Keratinocyte (primary cell): ENCODE measurements at regions not wholly inside any gene's neighbourhood (a gene's known extent, or its start where the extent isn't known, plus 50 kb on each side); places are given as distances from the start of the nearest gene placed in this dataset.

Experiments used
- DNase-seq: peaks from one replicate; pipeline ENCODE4 v3.0.0-alpha.2; 2011; ENCODE audit warnings: low read depth, missing footprints, low spot score
- FAIRE-seq: peaks from 2 replicates; lab custom pipeline; 2011; peaks lifted over from hg19 to GRCh38; lab: Jason Lieb, UNC
- H2AFZ ChIP-seq: 2 replicates; pipeline ENCODE4 v1.6.0; 2012; ENCODE audit warnings: low read length, control low read depth, inconsistent platforms; ENCODE audit not compliant: control insufficient read depth
- H3K27ac ChIP-seq: 2 replicates; pipeline ENCODE4 v1.5.1; 2011; ENCODE audit warnings: low read length; ENCODE audit not compliant: control insufficient read depth, insufficient read depth
- H3K27me3 ChIP-seq: 3 replicates; pipeline ENCODE4 v1.6.0; 2011; ENCODE audit warnings: low read length; ENCODE audit not compliant: control insufficient read depth, insufficient read depth; ENCODE audit errors: extremely low read depth
- H3K36me3 ChIP-seq, 2 experiments: 2 replicates in 1 of 2; 3 replicates in 1 of 2; pipeline ENCODE4 v1.5.1; 2011; ENCODE audit warnings: low read length in 2 of 2, mild to moderate bottlenecking in 1 of 2; ENCODE audit not compliant: control insufficient read depth in 2 of 2, insufficient read depth in 2 of 2; ENCODE audit errors: extremely low read depth in 1 of 2
- H3K4me1 ChIP-seq: 3 replicates; pipeline ENCODE4 v1.5.1; 2011; ENCODE audit warnings: low read length; ENCODE audit not compliant: control insufficient read depth, insufficient read depth; ENCODE audit errors: extremely low read depth
- H3K4me2 ChIP-seq: 3 replicates; pipeline ENCODE4 v1.6.0; 2011; ENCODE audit warnings: low read depth, low read length; ENCODE audit not compliant: control insufficient read depth, insufficient read depth; ENCODE audit errors: extremely low read depth
- H3K4me3 ChIP-seq, 3 experiments: fragments of 200-600 bp in 1 of 3; sonication (generic) in 1 of 3; 2 replicates in 2 of 3; 3 replicates in 1 of 3; pipeline ENCODE4 v1.5.1; 2011 to 2016; ENCODE audit warnings: low read length in 3 of 3, mild to moderate bottlenecking in 3 of 3, control low read depth in 2 of 3, inconsistent platforms in 1 of 3, low read depth in 1 of 3, mixed read lengths in 1 of 3, mixed run types in 1 of 3, moderate library complexity in 1 of 3; ENCODE audit not compliant: control insufficient read depth in 2 of 3, insufficient read depth in 2 of 3; ENCODE audit errors: extremely low read depth in 1 of 3
- H3K79me2 ChIP-seq: 2 replicates; pipeline ENCODE4 v1.6.0; 2012; ENCODE audit warnings: low read length; ENCODE audit not compliant: control insufficient read depth, insufficient read depth
- H3K9ac ChIP-seq: 3 replicates; pipeline ENCODE4 v1.6.0; 2011; ENCODE audit warnings: low read length; ENCODE audit not compliant: control insufficient read depth, insufficient read depth; ENCODE audit errors: extremely low read depth
- H3K9me1 ChIP-seq: 3 replicates; pipeline ENCODE4 v1.6.0; 2011; ENCODE audit warnings: low read length; ENCODE audit not compliant: control insufficient read depth, insufficient read depth; ENCODE audit errors: extremely low read depth
- H3K9me3 ChIP-seq: 2 replicates; pipeline ENCODE4 v1.5.1; 2012; ENCODE audit warnings: low read depth, low read length; ENCODE audit not compliant: control insufficient read depth
- H4K20me1 ChIP-seq: 3 replicates; pipeline ENCODE4 v1.6.0; 2011; ENCODE audit warnings: low read length; ENCODE audit not compliant: control insufficient read depth, insufficient read depth; ENCODE audit errors: extremely low read depth
- EZH2 ChIP-seq: IDR thresholded peaks from one replicate; pipeline ENCODE4 v1.6.1; 2012; ENCODE audit warnings: inconsistent platforms, mild to moderate bottlenecking, low read length, moderate library complexity
- dilution Hi-C: fragments of 300-500 bp; cut with MboI; formaldehyde crosslinking; loops from one replicate; pipeline ENCODE4 v1.7.0; 2020; ENCODE audit warnings: low sequenced_read_pairs; ENCODE audit not compliant: extremely low pct_ligation_motif_present
- TF ChIP-seq, protein P1 (sequence below), 3 experiments: IDR thresholded peaks in 1 of 3; conservative IDR thresholded peaks in 1 of 3; optimal IDR thresholded peaks in 1 of 3; 2 replicates in 2 of 3; 3 replicates in 1 of 3; pipeline versions ENCODE3 to v1.5.1; 2011; ENCODE audit warnings: low read length in 3 of 3, mild to moderate bottlenecking in 3 of 3, moderate library complexity in 2 of 3, control low read depth in 1 of 3, inconsistent platforms in 1 of 3; ENCODE audit not compliant: insufficient read depth in 2 of 3; ENCODE audit errors: extremely low read depth in 1 of 3

DNA sequence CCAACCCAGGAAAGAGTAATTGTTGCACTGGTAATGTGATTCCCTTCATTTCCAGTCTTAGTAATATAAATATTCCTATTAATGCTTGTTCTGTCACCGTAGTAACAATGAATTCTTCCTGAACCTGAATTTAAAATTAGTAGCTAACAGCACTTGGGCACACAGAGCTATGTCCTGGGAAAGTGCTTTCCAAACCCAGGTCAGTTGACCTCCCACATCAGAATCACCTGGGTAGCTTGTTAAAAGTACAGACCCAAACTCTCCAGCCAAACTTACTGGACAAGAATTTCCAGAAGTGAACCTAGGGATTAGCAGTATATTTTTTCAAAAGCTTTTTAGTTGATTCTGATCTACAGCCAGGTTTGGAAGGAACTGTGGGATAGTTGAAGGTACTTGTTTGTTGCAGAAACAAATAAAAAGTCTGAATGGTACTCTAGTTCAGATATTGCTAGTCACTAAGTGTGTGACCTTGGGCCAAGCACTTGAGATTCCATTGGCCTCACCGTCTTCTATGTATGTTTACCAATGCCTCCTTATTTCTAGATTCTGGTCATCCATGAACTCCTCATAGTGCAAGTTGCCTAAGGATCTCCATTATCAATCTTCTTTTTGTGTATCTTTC is 192.9 kb upstream of the CNKSR2 start:
- no peak overlapping the region for H2AFZ ChIP-seq
- no peaks in the 10 kb centered on the region for H3K79me2 ChIP-seq
- no peaks in the 10 kb centered on the region for H3K36me3 ChIP-seq
- H3K4me3 ChIP-seq = no peak overlapping the region
- H3K9ac ChIP-seq = no peak overlapping the region
- FAIRE-seq (no peak), DNase-seq (no peak)
- TF ChIP-seq, protein P1, sequence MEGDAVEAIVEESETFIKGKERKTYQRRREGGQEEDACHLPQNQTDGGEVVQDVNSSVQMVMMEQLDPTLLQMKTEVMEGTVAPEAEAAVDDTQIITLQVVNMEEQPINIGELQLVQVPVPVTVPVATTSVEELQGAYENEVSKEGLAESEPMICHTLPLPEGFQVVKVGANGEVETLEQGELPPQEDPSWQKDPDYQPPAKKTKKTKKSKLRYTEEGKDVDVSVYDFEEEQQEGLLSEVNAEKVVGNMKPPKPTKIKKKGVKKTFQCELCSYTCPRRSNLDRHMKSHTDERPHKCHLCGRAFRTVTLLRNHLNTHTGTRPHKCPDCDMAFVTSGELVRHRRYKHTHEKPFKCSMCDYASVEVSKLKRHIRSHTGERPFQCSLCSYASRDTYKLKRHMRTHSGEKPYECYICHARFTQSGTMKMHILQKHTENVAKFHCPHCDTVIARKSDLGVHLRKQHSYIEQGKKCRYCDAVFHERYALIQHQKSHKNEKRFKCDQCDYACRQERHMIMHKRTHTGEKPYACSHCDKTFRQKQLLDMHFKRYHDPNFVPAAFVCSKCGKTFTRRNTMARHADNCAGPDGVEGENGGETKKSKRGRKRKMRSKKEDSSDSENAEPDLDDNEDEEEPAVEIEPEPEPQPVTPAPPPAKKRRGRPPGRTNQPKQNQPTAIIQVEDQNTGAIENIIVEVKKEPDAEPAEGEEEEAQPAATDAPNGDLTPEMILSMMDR (optimal IDR thresholded peaks at IDR 0.05 in 1 of 3, IDR thresholded peaks at IDR 0.05 in 1 of 3, conservative IDR thresholded peaks at IDR 0.05 in 1 of 3; ENCODE audit: extremely low read depth in 1 of 3, insufficient read depth in 2 of 3, low read length in 3 of 3) = no peak
- TF ChIP-seq EZH2 = no peak
- no peaks in the 10 kb centered on the region for H3K27me3 ChIP-seq
- H3K4me1 ChIP-seq = no peaks in the 10 kb centered on the region
- H3K9me3 ChIP-seq = no peaks in the 10 kb centered on the region
- no peaks in the 10 kb centered on the region for H3K9me1 ChIP-seq
- no peaks in the 10 kb centered on the region for H4K20me1 ChIP-seq
- H3K27ac ChIP-seq = no peak overlapping the region
- dilution Hi-C loops = no loop called here
- H3K4me2 ChIP-seq = no peak overlapping the region

DNA sequence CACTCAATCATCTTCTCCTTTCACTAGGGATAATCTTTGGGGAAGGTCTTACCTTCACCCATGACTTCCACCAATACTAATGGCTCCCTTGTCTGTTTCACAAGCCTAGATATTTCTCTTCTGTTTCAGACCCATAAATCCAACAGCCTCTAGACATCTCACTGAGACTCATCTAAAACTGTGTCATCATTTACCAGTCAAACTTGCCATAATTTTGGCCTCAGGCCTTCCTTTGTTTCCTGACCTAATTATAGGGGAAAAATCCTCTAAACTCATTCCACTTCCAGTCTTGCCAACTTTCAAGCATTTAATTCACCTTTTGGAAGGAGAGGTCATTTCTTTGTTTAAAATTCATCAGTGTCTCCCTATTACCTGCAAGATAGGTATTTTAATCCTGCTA is 181.0 kb upstream of the CNKSR2 start:
- dilution Hi-C loops = no loop called here
- H3K4me2 ChIP-seq = no peak overlapping the region
- H3K27me3 ChIP-seq = no peaks in the 10 kb centered on the region
- H3K9me3 ChIP-seq = no peaks in the 10 kb centered on the region
- no peak overlapping the region for H2AFZ ChIP-seq
- no peaks in the 10 kb centered on the region for H3K9me1 ChIP-seq
- no peaks in the 10 kb centered on the region for H4K20me1 ChIP-seq
- H3K36me3 ChIP-seq = no peaks in the 10 kb centered on the region
- no peaks in the 10 kb centered on the region for H3K79me2 ChIP-seq
- FAIRE-seq (no peak), DNase-seq (no peak)
- H3K4me1 ChIP-seq = no peaks in the 10 kb centered on the region
- H3K9ac ChIP-seq = no peak overlapping the region
- H3K27ac ChIP-seq = no peak overlapping the region
- TF ChIP-seq EZH2 = no peak
- TF ChIP-seq, protein P1 (optimal IDR thresholded peaks at IDR 0.05 in 1 of 3, IDR thresholded peaks at IDR 0.05 in 1 of 3, conservative IDR thresholded peaks at IDR 0.05 in 1 of 3; ENCODE audit: extremely low read depth in 1 of 3, insufficient read depth in 2 of 3, low read length in 3 of 3) = no peak
- H3K4me3 ChIP-seq = no peak overlapping the region
